ENCODE measurements at regions not wholly inside any gene's neighbourhood (a gene's known extent, or its start where the extent isn't known, plus 50 kb on each side); places are given as distances from the start of the nearest gene placed in this dataset.
A peak's percentile ranks its signal among the peaks of the same experiment; 100 is the strongest.

GRCh38 chr17:77485089-77485833, 344.5 kb downstream of the SEC14L1 start (continued):
- TF ChIP-seq RBM22 (optimal IDR thresholded peaks at IDR 0.05; ENCODE audit: low read length) (peak; percentile 93), ATF7 (IDR thresholded peaks at IDR 0.05) (peak; percentile 15; the same call in 1 of the 2 replicates), ATF7 (CRISPR knock-in tag; IDR thresholded peaks at IDR 0.05) (no peak), NPAS2 (CRISPR knock-in tag; IDR thresholded peaks at IDR 0.05; ENCODE audit: borderline replicate concordance) (no peak), FOXK2 (IDR thresholded peaks at IDR 0.05) (0 out of 2 replicates have a peak, but pooled peaks have one; percentile 37), ZNF143 (CRISPR knock-in tag; IDR thresholded peaks at IDR 0.05) (no peak), SOX6 (IDR thresholded peaks at IDR 0.05) (peak; percentile 89; the same call in 1 of the 2 replicates), SOX6 (CRISPR knock-in tag; IDR thresholded peaks at IDR 0.05) (no peak)

GRCh38 chr17:77487211-77487629, 346.5 kb downstream of the SEC14L1 start:
- in situ Hi-C loops (cut with HindIII; ENCODE audit: extremely low pct_ligation_motif_present, low pct_unique_long_range_greater_than_20kb), result no loop called here
- no peak for FAIRE-seq
- no TSS peak for BruUV-seq (replicated peaks)

More at GRCh38 chr17:77487211-77487629, 346.5 kb downstream of the SEC14L1 start:
- H3K27ac ChIP-seq (ENCODE audit: extremely low read length, insufficient read depth, low read length), result no peak overlapping the region
- WGBS (ENCODE audit: low lambda C conversion rate), result 97% methylated on average over 12 of the region's 17 CpGs
- ATAC-seq (no peak), DNase-seq (ENCODE audit: low spot score) (no peak)
- H3K4me1 ChIP-seq (ENCODE audit: insufficient read depth, low read length), result no peaks in the 10 kb centered on the region
- no peaks in the 10 kb centered on the region for H3K9me3 ChIP-seq (ENCODE audit: low read length)
- H3K4me2 ChIP-seq (ENCODE audit: low read depth, low read length), result no peak overlapping the region
- H3K4me3 ChIP-seq (replicated peaks in 1 of 3; ENCODE audit: insufficient read depth in 1 of 3, low read depth in 2 of 3, low read length in 3 of 3), result no peak overlapping the region
- ChIA-PET CTCF (ENCODE audit: low intra/inter-chr PET ratio, low total read pairs) (no interaction called here), POLR2A (no interaction called here)
- peaks cover 78 to 96% of the 10 kb centered on the region in 2 experiments for H3K36me3 ChIP-seq (replicated peaks in 1 of 2; ENCODE audit: control insufficient read depth in 1 of 2, insufficient read depth in 2 of 2, low read length in 2 of 2)
- no peak overlapping the region for H2AFZ ChIP-seq (ENCODE audit: low read length)
- intact Hi-C loops (cut with micrococcal nuclease; ENCODE audit: unreplicated experiment), result no loop called here
- TF ChIP-seq AGO2 (optimal IDR thresholded peaks at IDR 0.05; ENCODE audit: low read depth, low read length) (peak; percentile 79), ZFP90 (CRISPR knock-in tag; IDR thresholded peaks at IDR 0.05; ENCODE audit: borderline replicate concordance) (no peak), ZSCAN31 (CRISPR knock-in tag; IDR thresholded peaks at IDR 0.05; ENCODE audit: low read depth) (no peak), CREBL2 (CRISPR knock-in tag; IDR thresholded peaks at IDR 0.05; ENCODE audit: borderline replicate concordance) (no peak)
- H3K9ac ChIP-seq (ENCODE audit: insufficient read depth, low read depth, low read length), result no peak overlapping the region
- H4K20me1 ChIP-seq (ENCODE audit: insufficient read depth, low read length), result peaks cover 47% of the 10 kb centered on the region
- peaks cover 25% of the 10 kb centered on the region for H3K79me2 ChIP-seq (ENCODE audit: insufficient read depth, low read length)
- no peaks in the 10 kb centered on the region for H3K27me3 ChIP-seq (ENCODE audit: control insufficient read depth in 1 of 2, insufficient read depth in 2 of 2, low read length in 2 of 2)

Measured in HepG2 (cell line).